ENCODE measurements at regions not wholly inside any gene's neighbourhood (a gene's known extent, or its start where the extent isn't known, plus 50 kb on each side); places are given as distances from the start of the nearest gene placed in this dataset.

DNA sequence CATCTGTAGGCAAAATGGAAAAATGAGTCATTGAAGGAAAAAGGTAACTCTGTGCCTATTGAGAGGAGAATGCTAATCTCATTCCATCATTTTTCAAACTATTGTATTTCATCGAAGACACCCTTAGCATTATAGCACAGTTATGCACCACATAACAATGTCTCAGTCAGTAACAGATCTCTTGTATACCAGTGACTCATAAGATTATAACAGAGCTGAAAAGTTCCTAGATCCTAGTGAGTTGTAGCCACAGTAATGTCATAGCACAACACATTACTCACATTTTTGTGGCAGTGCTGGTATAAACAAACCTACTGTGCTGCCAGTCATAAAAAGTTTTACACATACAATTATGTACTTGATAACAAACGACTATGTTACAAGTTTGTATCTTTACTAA, 1077.6 kb downstream of the DIAPH3 start:
- H3K9me3 ChIP-seq: no peaks in the 10 kb centered on the region
- TF ChIP-seq, protein P1, sequence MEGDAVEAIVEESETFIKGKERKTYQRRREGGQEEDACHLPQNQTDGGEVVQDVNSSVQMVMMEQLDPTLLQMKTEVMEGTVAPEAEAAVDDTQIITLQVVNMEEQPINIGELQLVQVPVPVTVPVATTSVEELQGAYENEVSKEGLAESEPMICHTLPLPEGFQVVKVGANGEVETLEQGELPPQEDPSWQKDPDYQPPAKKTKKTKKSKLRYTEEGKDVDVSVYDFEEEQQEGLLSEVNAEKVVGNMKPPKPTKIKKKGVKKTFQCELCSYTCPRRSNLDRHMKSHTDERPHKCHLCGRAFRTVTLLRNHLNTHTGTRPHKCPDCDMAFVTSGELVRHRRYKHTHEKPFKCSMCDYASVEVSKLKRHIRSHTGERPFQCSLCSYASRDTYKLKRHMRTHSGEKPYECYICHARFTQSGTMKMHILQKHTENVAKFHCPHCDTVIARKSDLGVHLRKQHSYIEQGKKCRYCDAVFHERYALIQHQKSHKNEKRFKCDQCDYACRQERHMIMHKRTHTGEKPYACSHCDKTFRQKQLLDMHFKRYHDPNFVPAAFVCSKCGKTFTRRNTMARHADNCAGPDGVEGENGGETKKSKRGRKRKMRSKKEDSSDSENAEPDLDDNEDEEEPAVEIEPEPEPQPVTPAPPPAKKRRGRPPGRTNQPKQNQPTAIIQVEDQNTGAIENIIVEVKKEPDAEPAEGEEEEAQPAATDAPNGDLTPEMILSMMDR (IDR thresholded peaks at IDR 0.05): no peak
- no peaks in the 10 kb centered on the region for H3K4me1 ChIP-seq
- H3K27me3 ChIP-seq: no peaks in the 10 kb centered on the region
- no peak overlapping the region for H3K27ac ChIP-seq
- H3K4me3 ChIP-seq: no peak overlapping the region
- intact Hi-C loops (cut with DNase I): no loop called here
- no peak for DNase-seq
- no peaks in the 10 kb centered on the region for H3K36me3 ChIP-seq
- no peak for ATAC-seq

DNA sequence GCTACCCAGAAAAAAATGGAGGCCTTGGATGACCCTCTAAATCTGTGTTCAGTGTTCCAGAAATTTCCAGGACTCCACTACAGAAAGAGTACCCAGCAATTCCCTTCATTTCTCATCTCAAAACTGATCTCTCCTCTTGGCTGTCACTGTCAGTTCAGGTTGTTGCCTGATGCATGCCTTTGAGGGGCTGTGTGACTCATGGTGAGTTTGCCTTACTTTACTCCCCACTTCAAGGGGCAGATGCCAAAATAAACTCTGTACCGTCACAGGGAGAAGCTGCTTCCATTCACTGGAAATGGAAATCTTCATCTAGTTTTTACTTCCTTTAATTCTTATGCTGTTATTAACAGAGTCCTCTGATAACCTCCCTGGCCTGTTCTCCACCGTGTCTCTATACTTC, 1075.0 kb downstream of the DIAPH3 start:
- H3K9me3 ChIP-seq: no peaks in the 10 kb centered on the region
- no peak overlapping the region for H3K4me3 ChIP-seq
- intact Hi-C loops (cut with DNase I): no loop called here
- ATAC-seq (no peak), DNase-seq (no peak)
- no peaks in the 10 kb centered on the region for H3K4me1 ChIP-seq
- H3K27me3 ChIP-seq: no peaks in the 10 kb centered on the region
- H3K36me3 ChIP-seq: no peaks in the 10 kb centered on the region
- TF ChIP-seq, protein P1 (IDR thresholded peaks at IDR 0.05): no peak
- H3K27ac ChIP-seq: no peak overlapping the region

DNA sequence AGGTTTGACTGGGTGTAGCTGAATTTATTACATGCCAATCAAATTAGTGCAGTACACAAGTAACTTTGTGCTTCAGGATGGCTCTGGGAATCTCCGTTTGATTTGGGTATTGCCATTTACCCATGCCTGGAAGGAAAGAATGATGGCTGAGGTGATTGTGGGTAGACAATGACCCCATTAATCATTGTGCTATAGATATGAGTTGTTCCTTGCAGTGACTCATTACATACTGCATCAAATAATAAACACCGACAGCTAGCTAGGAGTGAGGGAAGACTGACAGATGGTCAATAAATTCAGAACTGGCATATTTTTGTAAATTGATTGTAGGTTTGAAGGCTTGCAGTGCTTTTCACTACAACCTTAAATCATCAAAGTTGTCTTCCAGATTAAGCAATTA, 1069.5 kb downstream of the DIAPH3 start:
- H3K9me3 ChIP-seq: no peaks in the 10 kb centered on the region
- no peaks in the 10 kb centered on the region for H3K4me1 ChIP-seq
- DNase-seq: no peak
- H3K36me3 ChIP-seq: no peaks in the 10 kb centered on the region
- TF ChIP-seq, protein P1 (IDR thresholded peaks at IDR 0.05): no peak
- no peak for ATAC-seq
- no peak overlapping the region for H3K4me3 ChIP-seq
- no peak overlapping the region for H3K27ac ChIP-seq
- H3K27me3 ChIP-seq: no peaks in the 10 kb centered on the region
- intact Hi-C loops (cut with DNase I): no loop called here

DNA sequence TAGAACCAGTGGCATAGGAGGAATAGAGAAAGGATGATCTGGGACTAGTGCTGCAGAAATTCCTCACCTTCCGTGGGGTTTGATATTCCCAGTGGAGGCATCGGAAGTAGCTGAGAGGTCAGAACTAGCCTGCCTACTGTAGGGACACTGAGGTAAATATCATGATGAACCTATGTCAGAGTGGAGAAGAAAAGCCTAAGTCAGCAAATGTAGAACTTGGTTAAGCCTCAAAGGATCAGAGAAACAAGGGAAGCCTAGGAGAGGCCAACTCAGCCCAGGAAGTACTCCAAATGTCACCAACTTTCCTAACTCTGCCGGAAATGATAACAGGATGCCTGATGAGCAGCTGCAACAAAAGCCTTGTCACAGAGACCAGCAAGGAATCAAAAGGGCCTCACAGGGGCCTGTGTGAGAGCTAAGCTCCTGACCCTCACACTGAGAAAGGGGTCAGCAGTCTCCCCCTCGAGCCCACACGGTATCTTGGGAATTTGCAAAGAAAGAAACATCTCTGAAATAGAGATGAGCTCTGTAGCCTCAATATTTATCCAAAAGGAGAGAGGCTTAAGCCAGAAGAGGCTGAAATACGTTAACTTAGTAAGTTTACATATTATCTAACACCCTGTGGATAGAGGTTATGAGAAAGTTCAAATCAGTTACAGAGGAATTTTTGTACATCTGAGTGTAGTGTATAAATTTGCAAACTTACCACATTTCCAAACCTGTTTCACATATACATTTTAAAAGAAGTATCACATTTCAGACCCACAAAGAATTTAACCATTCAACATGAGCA, 1064.3 kb downstream of the DIAPH3 start:
- DNase-seq (no peak), ATAC-seq (no peak)
- intact Hi-C loops (cut with DNase I): no loop called here
- Histone ChIP-seq H3K4me3 (no peak overlapping the region), H3K4me1 (no peaks in the 10 kb centered on the region), H3K9me3 (no peaks in the 10 kb centered on the region), H3K36me3 (no peaks in the 10 kb centered on the region), H3K27ac (no peak overlapping the region), H3K27me3 (no peaks in the 10 kb centered on the region)
- TF ChIP-seq, protein P1 (IDR thresholded peaks at IDR 0.05): no peak

DNA sequence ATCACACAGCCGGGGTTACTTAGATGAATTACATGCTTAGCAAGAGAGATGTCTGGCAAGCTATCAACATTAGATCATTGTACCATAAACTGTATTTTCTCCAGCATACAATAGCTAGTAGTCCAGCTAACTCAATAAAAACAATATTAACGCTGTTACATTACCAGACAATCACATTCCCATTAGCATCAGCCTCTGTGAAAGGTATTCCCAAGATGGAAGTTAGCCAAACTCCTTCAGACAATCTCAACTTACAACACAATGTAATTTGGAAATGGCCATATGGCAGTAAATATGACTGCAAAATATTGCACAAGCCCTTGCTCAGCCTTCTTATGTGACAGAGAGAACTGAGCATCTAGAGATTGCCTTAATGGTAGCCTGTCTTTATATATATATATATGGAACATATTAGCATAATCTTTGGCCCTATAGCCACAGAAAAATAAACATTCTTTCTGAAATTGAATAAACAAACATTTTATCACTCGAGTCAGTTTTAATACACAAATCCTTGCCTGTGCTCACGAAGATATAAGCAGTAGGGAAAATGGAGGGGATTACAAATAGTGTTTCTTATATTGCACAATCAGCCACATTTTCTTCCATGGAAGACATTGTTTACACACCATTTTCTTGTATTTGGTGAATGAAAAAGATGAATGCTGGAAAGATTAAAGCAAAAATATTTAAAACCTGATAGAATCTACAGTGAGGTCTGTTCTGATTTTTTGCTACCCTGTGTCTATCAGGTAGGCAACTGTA, 1060.5 kb downstream of the DIAPH3 start:
- Histone ChIP-seq H3K4me1 (no peaks in the 10 kb centered on the region), H3K4me3 (no peak overlapping the region), H3K27ac (no peak overlapping the region), H3K36me3 (no peaks in the 10 kb centered on the region), H3K9me3 (no peaks in the 10 kb centered on the region), H3K27me3 (no peaks in the 10 kb centered on the region)
- TF ChIP-seq, protein P1 (IDR thresholded peaks at IDR 0.05): no peak
- intact Hi-C loops (cut with DNase I): no loop called here
- no peak for ATAC-seq
- DNase-seq: no peak

All from upper lobe of right lung (tissue), 1 donor.